ENCODE measurements at regions not wholly inside any gene's neighbourhood (a gene's known extent, or its start where the extent isn't known, plus 50 kb on each side); places are given as distances from the start of the nearest gene placed in this dataset.

DNA sequence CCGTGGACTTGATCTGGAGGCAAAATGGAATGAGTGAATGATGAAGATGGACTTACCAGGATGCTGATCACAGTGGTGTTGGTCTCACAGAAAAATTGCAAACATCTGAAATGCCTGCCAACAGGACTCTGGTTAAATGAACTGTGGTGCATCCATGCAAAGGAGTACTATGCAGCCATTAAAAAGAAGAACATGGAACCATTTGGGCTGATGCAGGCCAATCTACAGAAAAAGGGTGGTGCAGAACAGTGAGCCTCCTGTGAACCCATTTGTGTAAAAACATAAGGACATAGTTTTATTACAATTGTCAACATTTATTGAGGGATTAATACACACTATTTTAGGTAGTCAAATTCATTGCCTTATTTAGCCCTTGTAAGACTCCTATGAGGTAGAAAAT lies 111.9 kb downstream of the MN1 start:
- DNase-seq (ENCODE audit: low spot score), result no peak

DNA sequence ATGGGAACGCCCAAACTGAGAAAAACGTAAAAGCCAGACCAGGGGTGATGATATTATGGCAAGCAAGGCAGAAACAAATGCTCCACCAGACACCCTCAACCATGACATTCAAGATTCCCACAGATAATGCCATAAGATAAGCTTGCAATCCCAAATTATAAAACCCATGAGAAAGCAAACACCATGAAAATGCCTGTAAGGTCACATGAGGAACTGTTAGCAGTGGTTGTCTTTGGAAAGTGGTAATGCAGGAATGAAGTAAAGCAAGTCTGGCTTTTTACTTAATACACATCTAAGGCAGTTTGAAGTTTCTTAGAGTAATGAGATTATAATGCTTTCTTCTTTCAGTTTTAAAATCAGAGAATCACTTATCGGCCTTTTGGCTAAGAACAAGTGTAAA lies 111.0 kb downstream of the MN1 start:
- DNase-seq (ENCODE audit: low spot score), result no peak

- DNase-seq (ENCODE audit: low spot score), result no peak
These were observed 109.3 kb downstream of the MN1 start for GRCh38 chr22:27692243-27692642.

DNA sequence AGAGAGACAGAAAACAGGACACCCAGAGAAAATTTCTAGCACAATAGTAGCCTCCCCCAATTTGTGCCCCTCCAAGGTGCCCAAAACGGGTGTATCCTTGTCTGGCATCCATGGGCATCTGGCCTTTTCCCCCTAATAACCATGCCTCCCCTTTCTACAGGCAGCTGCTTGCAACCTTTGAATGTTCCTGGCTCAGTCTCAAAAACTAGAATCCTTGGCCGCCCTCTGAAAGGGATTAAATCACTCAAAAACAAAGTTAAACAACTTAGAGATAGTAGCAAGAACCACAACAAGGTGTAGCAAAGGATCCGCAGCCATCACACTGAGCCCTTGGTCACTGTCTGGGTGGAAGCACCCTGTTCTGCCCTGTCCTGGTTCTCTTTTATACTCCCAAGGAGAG lies 105.6 kb downstream of the MN1 start:
- no peak for DNase-seq (ENCODE audit: low spot score)

GRCh38 chr22:27697888-27698287 lies 103.7 kb downstream of the MN1 start:
- no peak for DNase-seq (ENCODE audit: low spot score)

Measured in activated CD4-positive, alpha-beta T cell treated with anti-CD3 and anti-CD28 coated beads, Interleukin-2, Interleukin-4, amounts not matched to agents 100 ng/mL and 50 ng/mL, durations not matched to agents 16 hours and 8 hours (primary cell).